K562 (cell line): ENCODE measurements at regions not wholly inside any gene's neighbourhood (a gene's known extent, or its start where the extent isn't known, plus 50 kb on each side); places are given as distances from the start of the nearest gene placed in this dataset.

Source experiments
- ATAC-seq: fragments of 200-7000 bp; cut with Tn5 transposase; 3 replicates; pipeline ENCODE4 v1.9.1; 2020; ENCODE audit warnings: moderate library complexity
- BruUV-seq: library from RNA; stranded (reverse); fragments of 400-500 nt; replicated peaks from 2 replicates; lab custom pipeline; 2021; lab: Mats Ljungman, UMichigan
- CTCF ChIA-PET: fragments of 300-600 bp; formaldehyde crosslinking; extraction: SDS; loops from one replicate; lab custom pipeline; 2021; ENCODE audit warnings: low intra/inter-chr PET ratio; lab: Yijun Ruan, JAX
- POLR2A ChIA-PET: fragments of 300-600, 350-650 bp; sonication (Branson Sonifier 250); formaldehyde crosslinking; extraction: SDS; loops from one replicate; lab custom pipeline; 2021; ENCODE audit warnings: antibody characterized with exemption, inconsistent platforms; lab: Yijun Ruan, JAX
- DNase-seq, 4 experiments: peaks; one replicate each; pipeline versions ENCODE4 v3.0.0 to v3.0.0-alpha.2; 2011 to 2018; ENCODE audit warnings: low spot score in 3 of 4, mixed read lengths in 3 of 4; ENCODE audit errors: extremely low read depth in 1 of 4
- FAIRE-seq: peaks from 2 replicates; lab custom pipeline; 2011; peaks lifted over from hg19 to GRCh38; lab: Jason Lieb, UNC
- H2AFZ ChIP-seq: 2 replicates; pipeline ENCODE4 v1.6.0; 2011; ENCODE audit warnings: low read depth, low read length, control low read depth, inconsistent platforms
- H3K27ac ChIP-seq: fragments of 200-600 bp; 3 replicates; pipeline ENCODE4 v1.8.0; 2011; ENCODE audit warnings: low read depth, mild to moderate bottlenecking, control low read depth, inconsistent platforms, low read length, moderate library complexity, mixed read lengths; ENCODE audit errors: extremely low read depth
- H3K27me3 ChIP-seq, 2 experiments: fragments of 300-600 bp in 1 of 2; 2 replicates in 1 of 2; 3 replicates in 1 of 2; pipeline versions ENCODE4 v1.6.0 to v1.8.0; 2011; ENCODE audit warnings: inconsistent platforms in 2 of 2, low read length in 2 of 2, mild to moderate bottlenecking in 1 of 2, mixed read lengths in 1 of 2, moderate library complexity in 1 of 2; ENCODE audit not compliant: control insufficient read depth in 2 of 2, insufficient read depth in 2 of 2
- H3K36me3 ChIP-seq: fragments of 300-600 bp; 3 replicates; pipeline ENCODE4 v1.8.0; 2011; ENCODE audit warnings: mild to moderate bottlenecking, low read length, inconsistent platforms; ENCODE audit not compliant: control insufficient read depth, insufficient read depth
- H3K4me1 ChIP-seq, 2 experiments: fragments of 200-600 bp in 1 of 2; replicated peaks in 1 of 2; 2 replicates in 1 of 2; 3 replicates in 1 of 2; pipeline versions ENCODE4 v1.5.1 to v1.8.0; 2011; ENCODE audit warnings: inconsistent platforms in 2 of 2, low read length in 2 of 2, mild to moderate bottlenecking in 1 of 2, mixed read lengths in 1 of 2, moderate library complexity in 1 of 2; ENCODE audit not compliant: control insufficient read depth in 2 of 2, insufficient read depth in 2 of 2
- H3K4me2 ChIP-seq: 2 replicates; pipeline ENCODE4 v1.6.1; 2011; ENCODE audit warnings: low read length, control low read depth, inconsistent platforms, mixed read lengths; ENCODE audit not compliant: insufficient read depth
- H3K4me3 ChIP-seq: fragments of 200-600 bp; sonication (generic), shearing (Covaris generic); 2 replicates; pipeline ENCODE4 v1.5.1; 2016; ENCODE audit warnings: control low read depth, inconsistent platforms
- H3K79me2 ChIP-seq: fragments of 200-600 bp; 3 replicates; pipeline ENCODE4 v1.8.0; 2011; ENCODE audit warnings: low read length, inconsistent platforms; ENCODE audit not compliant: control insufficient read depth, insufficient read depth
- H3K9ac ChIP-seq, 2 experiments: 2 replicates each; pipeline versions ENCODE4 v1.6.0 to v1.6.1; 2011; ENCODE audit warnings: low read depth in 2 of 2, low read length in 2 of 2, control low read depth in 1 of 2, inconsistent platforms in 1 of 2, mild to moderate bottlenecking in 1 of 2, mixed read lengths in 1 of 2; ENCODE audit not compliant: insufficient read depth in 1 of 2
- H3K9me1 ChIP-seq: one replicate; pipeline ENCODE4 v1.6.0; 2011; ENCODE audit warnings: inconsistent platforms, mild to moderate bottlenecking, low read length, moderate library complexity; ENCODE audit not compliant: control insufficient read depth, insufficient read depth
- H3K9me3 ChIP-seq: replicated peaks from 2 replicates; pipeline ENCODE4 v1.5.1; 2011; ENCODE audit warnings: low read depth, low read length, inconsistent platforms; ENCODE audit not compliant: control insufficient read depth, insufficient read depth
- H4K20me1 ChIP-seq: replicated peaks from 2 replicates; pipeline ENCODE4 v1.6.1; 2011; ENCODE audit warnings: low read length, inconsistent platforms, mixed read lengths; ENCODE audit not compliant: control insufficient read depth, insufficient read depth
- ELF2 ChIP-seq: fragments of 250-450 bp; sonication (Bioruptor Pico); IDR thresholded peaks from 2 replicates; pipeline ENCODE4 v1.5.0; 2021; ENCODE audit warnings: mild to moderate bottlenecking
- KDM2B ChIP-seq: fragments of 250-450 bp; sonication (Bioruptor Pico); IDR thresholded peaks from 2 replicates; pipeline ENCODE4 v1.8.0; 2021; ENCODE audit warnings: mild to moderate bottlenecking, moderate library complexity
- SREBF1 ChIP-seq: fragments of 150-350 bp; IDR thresholded peaks from 2 replicates; pipeline ENCODE4 v1.6.1; 2014; ENCODE audit warnings: antibody characterized with exemption, low read depth, low read length, borderline replicate concordance
- TAF1 ChIP-seq: IDR thresholded peaks from 2 replicates; pipeline ENCODE4 v1.6.1; 2011; ENCODE audit warnings: mild to moderate bottlenecking, low read length, moderate library complexity; ENCODE audit not compliant: insufficient read depth, control insufficient read depth, severe bottlenecking; ENCODE audit errors: extremely low read depth
- TBL1XR1 ChIP-seq, 2 experiments: IDR thresholded peaks; 2 replicates each; pipeline ENCODE4 v1.6.1; 2012; ENCODE audit warnings: improper control_type of control experiment in 2 of 2, low read length in 2 of 2, mild to moderate bottlenecking in 1 of 2
- ZBTB8A ChIP-seq: fragments of 450-650 bp; IDR thresholded peaks from 2 replicates; pipeline ENCODE4 v1.6.1; 2018; ENCODE audit warnings: mild to moderate bottlenecking, moderate library complexity; ENCODE audit not compliant: partially characterized antibody
- ZNF212 ChIP-seq: fragments of 450-650 bp; formaldehyde crosslinking; IDR thresholded peaks from 2 replicates; pipeline ENCODE4 v1.4.0; 2020; ENCODE audit warnings: mild to moderate bottlenecking
- ZNF3 ChIP-seq: fragments of 250-450 bp; sonication (Bioruptor Pico); IDR thresholded peaks from 2 replicates; pipeline ENCODE4 v1.5.0; 2021; ENCODE audit warnings: mild to moderate bottlenecking, moderate library complexity
- WGBS: fragments of 100-300 bp; shearing (Covaris generic); methylation state at CpG from one replicate; pipeline ENCODE4 v1.1.6; 2016; ENCODE audit warnings: low coverage, mixed read lengths; ENCODE audit not compliant: insufficient coverage; ENCODE audit errors: missing lambda C conversion rate; 5-methylcytosine and 5-hydroxymethylcytosine counted together
- in situ Hi-C: fragments of 300-500 bp; cut with MboI; formaldehyde crosslinking; loops from 4 replicates; pipeline ENCODE4 v1.15.0; 2018; ENCODE audit warnings: inconsistent platforms, mixed read lengths
- intact Hi-C: fragments of 100-400 bp; cut with micrococcal nuclease; formaldehyde crosslinking; loops from 2 replicates; pipeline ENCODE4 v1.14.2; 2022
- TF ChIP-seq, protein P1 (sequence below): IDR thresholded peaks from 2 replicates; pipeline ENCODE4 v1.6.1; 2014; ENCODE audit warnings: antibody characterized with exemption
- TF ChIP-seq, protein P2 (sequence below): fragments of 450-650 bp; formaldehyde crosslinking; IDR thresholded peaks from 2 replicates; pipeline ENCODE4 v1.4.0; 2022; ENCODE audit warnings: mild to moderate bottlenecking, moderate library complexity
- TF ChIP-seq, protein P3 (sequence below), 3 experiments: fragments of 200-800 bp in 1 of 3; sonication (Bioruptor generic) in 1 of 3; sonication (generic) in 1 of 3; formaldehyde crosslinking in 1 of 3; IDR thresholded peaks; 2 replicates each; pipeline versions ENCODE4 v1.6.1 to v1.8.0; 2016 to 2022; ENCODE audit warnings: mild to moderate bottlenecking in 2 of 3, missing compliant biosample characterization in 2 of 3, missing genetic modification characterization in 2 of 3, missing genetic modification reagents in 1 of 3

DNA sequence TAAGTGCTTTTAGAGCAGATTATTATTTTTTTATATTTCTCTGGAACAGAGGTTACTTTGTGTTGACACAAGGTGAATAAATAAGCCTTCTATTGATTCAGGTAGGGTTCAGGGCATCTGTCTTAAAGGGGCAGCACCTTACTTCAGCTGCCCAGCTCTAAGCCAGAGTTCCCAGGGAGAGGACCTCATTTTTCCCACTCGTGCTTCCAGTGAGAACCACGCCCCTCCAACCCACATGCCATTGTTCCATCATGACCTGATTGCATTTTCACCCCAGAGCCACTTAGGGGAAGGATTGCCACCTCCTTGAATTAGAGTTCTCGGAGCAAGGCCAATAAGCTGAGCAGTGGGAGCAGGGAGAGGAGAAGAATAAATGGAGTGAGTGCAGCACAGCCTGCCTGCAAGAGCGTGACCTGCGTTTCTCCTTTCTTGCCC lies 104.3 kb upstream of the FRY start:
- in situ Hi-C loops: no loop called here

More for the DNA sequence above, 104.3 kb upstream of the FRY start:
- no peak overlapping the region for H3K9ac ChIP-seq
- ATAC-seq: no peak
- DNase-seq: no peak
- no peak for FAIRE-seq
- 0 out of 2 replicates have a peak overlapping the region, but pooled peaks have one; percentile 26 for H2AFZ ChIP-seq
- TF ChIP-seq, protein P1, sequence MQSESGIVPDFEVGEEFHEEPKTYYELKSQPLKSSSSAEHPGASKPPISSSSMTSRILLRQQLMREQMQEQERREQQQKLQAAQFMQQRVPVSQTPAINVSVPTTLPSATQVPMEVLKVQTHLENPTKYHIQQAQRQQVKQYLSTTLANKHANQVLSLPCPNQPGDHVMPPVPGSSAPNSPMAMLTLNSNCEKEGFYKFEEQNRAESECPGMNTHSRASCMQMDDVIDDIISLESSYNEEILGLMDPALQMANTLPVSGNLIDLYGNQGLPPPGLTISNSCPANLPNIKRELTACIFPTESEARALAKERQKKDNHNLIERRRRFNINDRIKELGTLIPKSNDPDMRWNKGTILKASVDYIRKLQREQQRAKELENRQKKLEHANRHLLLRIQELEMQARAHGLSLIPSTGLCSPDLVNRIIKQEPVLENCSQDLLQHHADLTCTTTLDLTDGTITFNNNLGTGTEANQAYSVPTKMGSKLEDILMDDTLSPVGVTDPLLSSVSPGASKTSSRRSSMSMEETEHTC: no peak
- no peak for TF ChIP-seq ELF2
- no peak for TF ChIP-seq KDM2B
- no peak for TF ChIP-seq ZNF212
- no peak for TF ChIP-seq ZBTB8A
- no peak for TF ChIP-seq TBL1XR1 (IDR thresholded peaks at IDR 0.05; ENCODE audit: low read length in 2 of 2)
- no peak for TF ChIP-seq TAF1
- no peak for TF ChIP-seq ZNF3 (CRISPR knock-in tag)
- TF ChIP-seq, protein P2, sequence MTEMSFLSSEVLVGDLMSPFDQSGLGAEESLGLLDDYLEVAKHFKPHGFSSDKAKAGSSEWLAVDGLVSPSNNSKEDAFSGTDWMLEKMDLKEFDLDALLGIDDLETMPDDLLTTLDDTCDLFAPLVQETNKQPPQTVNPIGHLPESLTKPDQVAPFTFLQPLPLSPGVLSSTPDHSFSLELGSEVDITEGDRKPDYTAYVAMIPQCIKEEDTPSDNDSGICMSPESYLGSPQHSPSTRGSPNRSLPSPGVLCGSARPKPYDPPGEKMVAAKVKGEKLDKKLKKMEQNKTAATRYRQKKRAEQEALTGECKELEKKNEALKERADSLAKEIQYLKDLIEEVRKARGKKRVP (CRISPR knock-in tag): no peak
- TF ChIP-seq, protein P3, sequence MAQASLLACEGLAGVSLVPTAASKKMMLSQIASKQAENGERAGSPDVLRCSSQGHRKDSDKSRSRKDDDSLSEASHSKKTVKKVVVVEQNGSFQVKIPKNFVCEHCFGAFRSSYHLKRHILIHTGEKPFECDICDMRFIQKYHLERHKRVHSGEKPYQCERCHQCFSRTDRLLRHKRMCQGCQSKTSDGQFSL (CRISPR knock-in tag; IDR thresholded peaks at IDR 0.05): no peak
- TF ChIP-seq, protein P3 (tag; IDR thresholded peaks at IDR 0.05): no peak
- no peak for TF ChIP-seq SREBF1
- ChIA-PET POLR2A (no interaction called here), CTCF (no interaction called here)
- H3K79me2 ChIP-seq: no peaks in the 10 kb centered on the region
- intact Hi-C loops: no loop called here
- H3K36me3 ChIP-seq: no peaks in the 10 kb centered on the region
- no peak overlapping the region for H3K4me3 ChIP-seq
- no peak overlapping the region for H3K27ac ChIP-seq
- peaks cover 0 to 2% of the 10 kb centered on the region in 2 experiments; a peak in 1 of 5 replicates for H3K4me1 ChIP-seq
- WGBS: 17% methylated on average over 5 of the region's 5 CpGs
- H3K9me1 ChIP-seq: no peaks in the 10 kb centered on the region
- no TSS peak for BruUV-seq
- no peaks in the 10 kb centered on the region for H4K20me1 ChIP-seq
- H3K9me3 ChIP-seq: no peaks in the 10 kb centered on the region
- no peak overlapping the region for H3K4me2 ChIP-seq
- no peaks in the 10 kb centered on the region for H3K27me3 ChIP-seq
